ENCODE measurements at regions not wholly inside any gene's neighbourhood (a gene's known extent, or its start where the extent isn't known, plus 50 kb on each side); places are given as distances from the start of the nearest gene placed in this dataset.

DNA sequence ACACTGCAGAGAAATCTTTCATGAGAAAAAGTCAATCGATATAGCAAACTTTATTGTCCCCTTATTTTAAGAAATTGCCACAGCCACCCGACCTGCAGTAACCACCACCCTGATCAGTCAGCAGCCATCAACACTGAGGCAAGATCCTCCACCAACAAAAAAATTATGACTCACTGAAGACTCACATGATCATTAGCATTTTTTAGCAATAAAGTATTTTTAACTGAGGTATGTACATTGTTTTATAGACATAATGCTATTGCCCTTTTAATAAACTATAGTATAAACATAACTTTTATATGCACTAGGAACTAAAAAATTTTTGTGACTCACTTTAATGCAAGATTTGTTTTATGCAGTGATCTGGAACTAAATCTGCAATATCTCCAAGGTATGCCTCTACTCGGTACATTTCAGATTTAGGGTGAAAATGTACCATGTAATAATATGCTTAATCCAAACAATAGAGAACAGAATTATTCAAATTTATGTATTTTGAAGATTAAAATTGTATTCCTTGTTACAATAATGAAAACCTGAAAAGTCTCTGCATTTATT, 79.2 kb upstream of the CEP126 start (continued):
- TF ChIP-seq, protein P1, sequence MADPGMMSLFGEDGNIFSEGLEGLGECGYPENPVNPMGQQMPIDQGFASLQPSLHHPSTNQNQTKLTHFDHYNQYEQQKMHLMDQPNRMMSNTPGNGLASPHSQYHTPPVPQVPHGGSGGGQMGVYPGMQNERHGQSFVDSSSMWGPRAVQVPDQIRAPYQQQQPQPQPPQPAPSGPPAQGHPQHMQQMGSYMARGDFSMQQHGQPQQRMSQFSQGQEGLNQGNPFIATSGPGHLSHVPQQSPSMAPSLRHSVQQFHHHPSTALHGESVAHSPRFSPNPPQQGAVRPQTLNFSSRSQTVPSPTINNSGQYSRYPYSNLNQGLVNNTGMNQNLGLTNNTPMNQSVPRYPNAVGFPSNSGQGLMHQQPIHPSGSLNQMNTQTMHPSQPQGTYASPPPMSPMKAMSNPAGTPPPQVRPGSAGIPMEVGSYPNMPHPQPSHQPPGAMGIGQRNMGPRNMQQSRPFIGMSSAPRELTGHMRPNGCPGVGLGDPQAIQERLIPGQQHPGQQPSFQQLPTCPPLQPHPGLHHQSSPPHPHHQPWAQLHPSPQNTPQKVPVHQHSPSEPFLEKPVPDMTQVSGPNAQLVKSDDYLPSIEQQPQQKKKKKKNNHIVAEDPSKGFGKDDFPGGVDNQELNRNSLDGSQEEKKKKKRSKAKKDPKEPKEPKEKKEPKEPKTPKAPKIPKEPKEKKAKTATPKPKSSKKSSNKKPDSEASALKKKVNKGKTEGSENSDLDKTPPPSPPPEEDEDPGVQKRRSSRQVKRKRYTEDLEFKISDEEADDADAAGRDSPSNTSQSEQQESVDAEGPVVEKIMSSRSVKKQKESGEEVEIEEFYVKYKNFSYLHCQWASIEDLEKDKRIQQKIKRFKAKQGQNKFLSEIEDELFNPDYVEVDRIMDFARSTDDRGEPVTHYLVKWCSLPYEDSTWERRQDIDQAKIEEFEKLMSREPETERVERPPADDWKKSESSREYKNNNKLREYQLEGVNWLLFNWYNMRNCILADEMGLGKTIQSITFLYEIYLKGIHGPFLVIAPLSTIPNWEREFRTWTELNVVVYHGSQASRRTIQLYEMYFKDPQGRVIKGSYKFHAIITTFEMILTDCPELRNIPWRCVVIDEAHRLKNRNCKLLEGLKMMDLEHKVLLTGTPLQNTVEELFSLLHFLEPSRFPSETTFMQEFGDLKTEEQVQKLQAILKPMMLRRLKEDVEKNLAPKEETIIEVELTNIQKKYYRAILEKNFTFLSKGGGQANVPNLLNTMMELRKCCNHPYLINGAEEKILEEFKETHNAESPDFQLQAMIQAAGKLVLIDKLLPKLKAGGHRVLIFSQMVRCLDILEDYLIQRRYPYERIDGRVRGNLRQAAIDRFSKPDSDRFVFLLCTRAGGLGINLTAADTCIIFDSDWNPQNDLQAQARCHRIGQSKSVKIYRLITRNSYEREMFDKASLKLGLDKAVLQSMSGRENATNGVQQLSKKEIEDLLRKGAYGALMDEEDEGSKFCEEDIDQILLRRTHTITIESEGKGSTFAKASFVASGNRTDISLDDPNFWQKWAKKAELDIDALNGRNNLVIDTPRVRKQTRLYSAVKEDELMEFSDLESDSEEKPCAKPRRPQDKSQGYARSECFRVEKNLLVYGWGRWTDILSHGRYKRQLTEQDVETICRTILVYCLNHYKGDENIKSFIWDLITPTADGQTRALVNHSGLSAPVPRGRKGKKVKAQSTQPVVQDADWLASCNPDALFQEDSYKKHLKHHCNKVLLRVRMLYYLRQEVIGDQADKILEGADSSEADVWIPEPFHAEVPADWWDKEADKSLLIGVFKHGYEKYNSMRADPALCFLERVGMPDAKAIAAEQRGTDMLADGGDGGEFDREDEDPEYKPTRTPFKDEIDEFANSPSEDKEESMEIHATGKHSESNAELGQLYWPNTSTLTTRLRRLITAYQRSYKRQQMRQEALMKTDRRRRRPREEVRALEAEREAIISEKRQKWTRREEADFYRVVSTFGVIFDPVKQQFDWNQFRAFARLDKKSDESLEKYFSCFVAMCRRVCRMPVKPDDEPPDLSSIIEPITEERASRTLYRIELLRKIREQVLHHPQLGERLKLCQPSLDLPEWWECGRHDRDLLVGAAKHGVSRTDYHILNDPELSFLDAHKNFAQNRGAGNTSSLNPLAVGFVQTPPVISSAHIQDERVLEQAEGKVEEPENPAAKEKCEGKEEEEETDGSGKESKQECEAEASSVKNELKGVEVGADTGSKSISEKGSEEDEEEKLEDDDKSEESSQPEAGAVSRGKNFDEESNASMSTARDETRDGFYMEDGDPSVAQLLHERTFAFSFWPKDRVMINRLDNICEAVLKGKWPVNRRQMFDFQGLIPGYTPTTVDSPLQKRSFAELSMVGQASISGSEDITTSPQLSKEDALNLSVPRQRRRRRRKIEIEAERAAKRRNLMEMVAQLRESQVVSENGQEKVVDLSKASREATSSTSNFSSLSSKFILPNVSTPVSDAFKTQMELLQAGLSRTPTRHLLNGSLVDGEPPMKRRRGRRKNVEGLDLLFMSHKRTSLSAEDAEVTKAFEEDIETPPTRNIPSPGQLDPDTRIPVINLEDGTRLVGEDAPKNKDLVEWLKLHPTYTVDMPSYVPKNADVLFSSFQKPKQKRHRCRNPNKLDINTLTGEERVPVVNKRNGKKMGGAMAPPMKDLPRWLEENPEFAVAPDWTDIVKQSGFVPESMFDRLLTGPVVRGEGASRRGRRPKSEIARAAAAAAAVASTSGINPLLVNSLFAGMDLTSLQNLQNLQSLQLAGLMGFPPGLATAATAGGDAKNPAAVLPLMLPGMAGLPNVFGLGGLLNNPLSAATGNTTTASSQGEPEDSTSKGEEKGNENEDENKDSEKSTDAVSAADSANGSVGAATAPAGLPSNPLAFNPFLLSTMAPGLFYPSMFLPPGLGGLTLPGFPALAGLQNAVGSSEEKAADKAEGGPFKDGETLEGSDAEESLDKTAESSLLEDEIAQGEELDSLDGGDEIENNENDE (IDR thresholded peaks at IDR 0.05; ENCODE audit: insufficient replicate concordance, low read length) = no peak
- TF ChIP-seq FOSL1 (IDR thresholded peaks at IDR 0.05; ENCODE audit: insufficient read depth, low read depth, low read length) (no peak), TEAD4 (IDR thresholded peaks at IDR 0.05; ENCODE audit: low read depth, low read length) (no peak)
